Muscle of leg (tissue), 3 donors: ENCODE measurements at regions not wholly inside any gene's neighbourhood (a gene's known extent, or its start where the extent isn't known, plus 50 kb on each side); places are given as distances from the start of the nearest gene placed in this dataset.
A peak's percentile ranks its signal among the peaks of the same experiment; 100 is the strongest.

ENCODE experiments used
- DNase-seq: peaks from one replicate; pipeline ENCODE4 v3.0.0; 2013
- H3K27ac ChIP-seq: one replicate; pipeline ENCODE4 v1.5.1; 2013; ENCODE audit warnings: mild to moderate bottlenecking, low read length, control low read depth
- H3K27me3 ChIP-seq: one replicate; pipeline ENCODE4 v1.6.1; 2013; ENCODE audit warnings: low read length; ENCODE audit not compliant: control insufficient read depth, insufficient read depth
- H3K36me3 ChIP-seq: one replicate; pipeline ENCODE4 v1.6.1; 2013; ENCODE audit warnings: low read length; ENCODE audit not compliant: control insufficient read depth, insufficient read depth
- H3K4me1 ChIP-seq: one replicate; pipeline ENCODE4 v1.6.1; 2013; ENCODE audit warnings: low read length; ENCODE audit not compliant: control insufficient read depth, insufficient read depth
- H3K4me3 ChIP-seq: one replicate; pipeline ENCODE4 v1.5.1; 2013; ENCODE audit warnings: low read length, control low read depth
- H3K9me3 ChIP-seq: replicated peaks from 2 replicates; pipeline ENCODE4 v1.6.1; 2013; ENCODE audit warnings: low read depth, low read length; ENCODE audit not compliant: control insufficient read depth
- WGBS: methylation state at CpG from one replicate; pipeline ENCODE4 v1.1.5; 2013; ENCODE audit warnings: missing lambda C conversion rate; ENCODE audit not compliant: insufficient coverage; 5-methylcytosine and 5-hydroxymethylcytosine counted together

DNA sequence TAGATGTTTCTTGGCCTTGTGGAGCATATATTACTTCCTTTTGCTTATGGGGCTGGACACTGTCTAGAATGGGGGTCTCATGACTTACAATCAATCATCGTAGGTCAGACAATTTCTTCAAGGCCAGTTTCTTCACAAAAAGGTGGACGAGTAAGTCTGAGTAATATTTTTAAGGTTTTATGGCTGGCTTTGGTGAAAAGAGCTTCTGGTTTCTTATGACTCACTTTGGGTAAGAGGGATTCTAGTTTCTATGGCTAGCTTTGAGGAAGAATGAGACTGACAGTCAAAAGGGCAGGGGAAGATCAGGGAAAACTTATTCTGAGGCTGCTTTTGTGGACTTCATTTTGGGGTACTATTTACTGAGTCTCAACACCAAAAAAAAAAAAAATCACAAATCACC, 2067.2 kb upstream of the C9orf72 start:
- no peaks in the 10 kb centered on the region for H3K27me3 ChIP-seq
- WGBS: 100% methylated on average over 1 of the region's 2 CpGs
- DNase-seq: no peak

DNA sequence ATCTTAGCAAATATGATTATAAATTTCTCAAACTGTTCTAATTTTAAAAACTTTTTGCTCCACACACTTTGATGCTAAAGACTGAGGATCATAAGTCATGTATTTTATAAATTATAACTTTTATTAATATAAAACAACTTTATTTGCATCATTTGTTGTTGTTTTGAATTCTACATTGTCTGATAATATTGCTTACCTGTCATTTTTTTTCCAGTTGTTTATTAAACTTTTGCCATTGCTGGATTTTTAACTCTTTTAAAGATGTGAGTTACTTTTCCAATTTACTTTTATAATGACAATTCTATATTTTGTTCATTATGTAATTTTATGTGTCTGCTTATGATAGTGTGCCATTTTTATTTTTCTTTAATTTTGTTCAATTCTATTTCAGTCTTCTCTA, 2071.2 kb upstream of the C9orf72 start:
- H3K4me3 ChIP-seq: no peak overlapping the region
- no peak for DNase-seq
- H3K27ac ChIP-seq: no peak overlapping the region
- H3K9me3 ChIP-seq: no peaks in the 10 kb centered on the region
- no peaks in the 10 kb centered on the region for H3K27me3 ChIP-seq
- H3K36me3 ChIP-seq: no peaks in the 10 kb centered on the region
- no peaks in the 10 kb centered on the region for H3K4me1 ChIP-seq

More for the DNA sequence above, 2067.2 kb upstream of the C9orf72 start:
- H3K4me1 ChIP-seq: no peaks in the 10 kb centered on the region
- no peak overlapping the region for H3K4me3 ChIP-seq
- H3K27ac ChIP-seq: no peak overlapping the region
- no peaks in the 10 kb centered on the region for H3K36me3 ChIP-seq
- H3K9me3 ChIP-seq: no peaks in the 10 kb centered on the region

DNA sequence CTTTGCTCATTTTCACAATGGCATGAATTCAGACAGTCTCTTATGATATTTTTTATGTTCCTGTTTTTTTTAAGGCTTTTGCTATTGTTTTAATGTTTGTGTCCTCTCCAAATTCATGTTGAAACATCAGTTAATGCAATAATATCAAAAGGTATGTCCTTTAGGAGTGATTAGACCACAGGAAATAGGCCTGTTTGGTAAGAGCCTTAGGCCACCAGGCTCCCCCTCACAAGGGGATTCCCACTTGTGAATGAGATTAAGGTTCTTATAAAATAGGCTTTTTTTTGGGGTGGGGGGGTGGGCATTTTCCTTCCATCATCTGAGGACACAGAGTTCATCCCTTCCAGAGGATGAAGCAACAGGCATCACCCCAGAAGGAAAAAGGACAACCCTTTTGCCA, 2074.2 kb upstream of the C9orf72 start:
- Histone ChIP-seq H3K9me3 (no peaks in the 10 kb centered on the region), H3K27ac (no peak overlapping the region), H3K36me3 (no peaks in the 10 kb centered on the region), H3K4me3 (no peak overlapping the region), H3K4me1 (peaks cover 3% of the 10 kb centered on the region), H3K27me3 (no peaks in the 10 kb centered on the region)
- no peak for DNase-seq

DNA sequence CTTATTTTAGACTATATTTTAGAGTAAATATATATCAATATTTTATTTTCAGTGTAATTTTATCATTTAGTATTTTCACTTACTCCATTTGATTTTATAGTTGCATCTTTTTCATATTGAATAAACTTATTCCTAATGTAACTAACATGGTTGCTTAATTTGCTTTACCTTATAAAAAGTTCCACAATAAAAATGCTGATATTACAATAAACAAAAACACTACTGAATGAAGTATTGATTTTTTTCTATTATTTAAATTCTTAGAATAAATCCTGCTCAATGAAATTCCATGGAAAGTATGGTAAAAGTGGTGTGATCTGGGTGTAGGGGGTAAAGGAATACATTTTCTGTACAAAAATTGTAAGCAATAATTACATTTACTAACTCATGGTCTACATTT, 2074.9 kb upstream of the C9orf72 start:
- Histone ChIP-seq H3K4me3 (no peak overlapping the region), H3K27ac (no peak overlapping the region), H3K27me3 (no peaks in the 10 kb centered on the region), H3K9me3 (no peaks in the 10 kb centered on the region), H3K36me3 (no peaks in the 10 kb centered on the region), H3K4me1 (peaks cover 3% of the 10 kb centered on the region)
- no peak for DNase-seq

DNA sequence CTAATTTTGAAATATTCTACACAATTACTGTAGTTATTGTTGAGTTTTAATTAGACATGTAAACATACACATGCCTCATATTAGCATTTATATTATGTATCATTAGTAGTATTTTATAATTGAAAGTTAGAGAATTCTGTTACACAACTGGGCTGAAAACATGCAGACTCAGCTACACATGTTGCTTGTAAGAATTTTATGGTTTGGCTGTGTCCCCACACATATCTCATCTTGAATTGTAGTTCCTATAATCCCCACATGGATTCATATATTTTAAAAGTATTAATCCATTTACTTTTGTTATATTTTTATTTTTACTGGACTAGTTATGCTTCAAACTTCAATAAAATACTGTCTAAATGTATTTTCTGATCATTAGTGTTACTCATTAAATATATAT, 2075.3 kb upstream of the C9orf72 start:
- Histone ChIP-seq H3K4me1 (peaks cover 3% of the 10 kb centered on the region), H3K36me3 (no peaks in the 10 kb centered on the region), H3K27ac (no peak overlapping the region), H3K27me3 (no peaks in the 10 kb centered on the region), H3K4me3 (no peak overlapping the region), H3K9me3 (no peaks in the 10 kb centered on the region)
- DNase-seq: peak; percentile 84

DNA sequence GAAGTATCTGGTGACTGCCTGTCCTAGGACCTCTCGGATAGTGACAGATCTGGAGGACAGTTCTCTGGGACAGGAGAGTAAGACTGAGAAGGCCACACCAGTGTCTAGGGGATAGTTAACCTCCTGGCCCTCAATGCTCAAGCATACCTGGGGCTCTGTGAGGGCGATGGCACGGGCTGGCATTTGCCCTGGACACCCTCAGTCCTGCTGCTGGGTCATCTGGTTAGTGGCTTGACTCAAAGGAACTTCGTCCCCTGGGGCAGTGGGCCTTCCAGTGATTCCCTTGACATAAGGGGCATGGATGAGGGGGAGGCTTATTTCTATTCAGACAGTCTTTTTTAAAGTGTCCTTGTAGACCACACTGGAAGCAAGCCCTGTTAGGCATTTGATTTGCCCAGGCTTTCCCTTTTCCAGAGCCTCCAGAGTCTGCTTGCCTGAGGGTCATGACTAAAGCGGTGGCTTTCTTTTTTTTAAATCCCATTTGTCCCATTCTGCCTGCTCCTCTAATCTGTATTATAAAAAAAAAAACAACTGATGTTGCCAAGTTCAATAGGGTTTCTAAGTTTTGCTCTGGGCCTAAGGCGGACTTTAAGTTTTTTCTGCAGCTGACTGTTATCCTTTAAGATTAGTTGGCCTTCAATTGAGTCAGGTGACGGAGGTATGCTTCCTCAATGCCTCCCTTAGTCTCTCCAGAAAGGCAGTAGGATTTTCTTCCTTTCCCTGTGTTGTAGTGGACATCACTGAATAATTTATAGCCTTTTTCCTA, 2083.5 kb upstream of the C9orf72 start:
- H3K27ac ChIP-seq: no peak overlapping the region

DNA sequence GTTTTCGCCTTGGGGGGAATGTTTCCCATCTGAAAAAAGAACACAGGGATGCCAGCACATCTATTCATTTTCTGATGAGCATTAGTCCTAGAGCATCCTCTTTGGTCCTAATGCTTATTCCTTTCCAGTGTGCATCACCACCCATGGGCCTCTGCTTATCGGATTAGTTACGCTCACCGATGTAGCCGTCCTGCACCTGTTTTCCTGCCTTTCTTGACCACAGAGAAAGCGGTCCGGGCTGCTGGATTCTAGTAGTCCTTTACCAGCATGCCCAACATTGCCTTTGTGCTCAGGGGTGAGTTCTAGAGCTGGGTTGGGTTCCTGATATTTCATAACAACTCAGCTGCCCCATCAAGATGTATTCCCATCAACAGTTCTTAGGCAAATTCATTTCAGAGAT, 2084.5 kb upstream of the C9orf72 start:
- H3K4me3 ChIP-seq: no peak overlapping the region
- no peaks in the 10 kb centered on the region for H3K4me1 ChIP-seq
- no peaks in the 10 kb centered on the region for H3K27me3 ChIP-seq
- no peaks in the 10 kb centered on the region for H3K36me3 ChIP-seq
- 94% methylated on average over 3 of the region's 7 CpGs for WGBS
- no peak for DNase-seq
- H3K9me3 ChIP-seq: no peaks in the 10 kb centered on the region
- no peak overlapping the region for H3K27ac ChIP-seq

More for the DNA sequence above, 2083.5 kb upstream of the C9orf72 start:
- DNase-seq: no peak
- Histone ChIP-seq H3K27me3 (no peaks in the 10 kb centered on the region), H3K4me3 (no peak overlapping the region), H3K4me1 (no peaks in the 10 kb centered on the region), H3K36me3 (no peaks in the 10 kb centered on the region), H3K9me3 (no peaks in the 10 kb centered on the region)
- WGBS: 77% methylated on average over 4 of the region's 7 CpGs

DNA sequence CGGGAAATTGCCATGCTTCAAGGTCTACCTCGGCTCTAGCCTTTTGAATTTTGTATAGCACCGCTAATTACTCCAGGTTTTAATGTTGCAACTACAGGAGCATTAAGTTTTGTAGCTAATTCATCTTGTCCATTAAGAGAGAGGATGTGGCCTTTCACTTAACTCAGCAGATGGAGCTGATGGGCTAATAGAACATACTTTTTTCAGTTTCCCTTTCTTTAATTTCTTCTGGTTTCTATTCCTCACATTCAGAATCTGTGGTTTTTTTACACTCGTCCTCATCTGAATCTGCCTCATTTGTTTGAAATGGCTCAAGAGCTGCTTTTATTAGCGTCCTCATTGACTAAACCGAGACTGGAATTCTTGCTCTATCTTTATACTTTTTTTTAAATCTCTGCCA, 2085.7 kb upstream of the C9orf72 start:
- Histone ChIP-seq H3K9me3 (no peaks in the 10 kb centered on the region), H3K4me1 (no peaks in the 10 kb centered on the region), H3K27ac (no peak overlapping the region), H3K27me3 (no peaks in the 10 kb centered on the region), H3K4me3 (no peak overlapping the region), H3K36me3 (no peaks in the 10 kb centered on the region)
- DNase-seq: no peak
- WGBS: 73% methylated on average over 4 of the region's 6 CpGs

DNA sequence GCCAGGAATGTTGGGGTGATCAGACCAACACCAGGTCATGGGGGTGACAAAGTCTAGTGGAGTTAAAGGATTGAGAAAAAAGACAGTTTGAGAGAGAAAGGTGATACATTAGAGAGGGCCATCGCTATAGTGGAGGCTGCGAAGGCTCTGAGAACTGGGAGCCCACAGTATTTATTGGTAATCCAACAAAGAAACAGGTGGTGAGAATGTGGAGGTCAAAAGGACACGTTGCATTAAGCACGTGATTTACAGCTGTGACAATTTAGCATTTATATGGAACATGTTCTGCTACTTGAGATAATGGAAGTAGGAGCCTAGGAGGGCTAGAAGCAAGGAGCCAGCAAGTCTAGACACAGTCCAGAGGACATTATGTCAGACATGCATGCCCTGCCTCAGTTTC, 2086.5 kb upstream of the C9orf72 start:
- Histone ChIP-seq H3K4me1 (no peaks in the 10 kb centered on the region), H3K27me3 (no peaks in the 10 kb centered on the region), H3K4me3 (no peak overlapping the region), H3K9me3 (no peaks in the 10 kb centered on the region), H3K27ac (no peak overlapping the region), H3K36me3 (no peaks in the 10 kb centered on the region)
- no peak for DNase-seq
- 39% methylated on average over 4 of the region's 4 CpGs for WGBS

DNA sequence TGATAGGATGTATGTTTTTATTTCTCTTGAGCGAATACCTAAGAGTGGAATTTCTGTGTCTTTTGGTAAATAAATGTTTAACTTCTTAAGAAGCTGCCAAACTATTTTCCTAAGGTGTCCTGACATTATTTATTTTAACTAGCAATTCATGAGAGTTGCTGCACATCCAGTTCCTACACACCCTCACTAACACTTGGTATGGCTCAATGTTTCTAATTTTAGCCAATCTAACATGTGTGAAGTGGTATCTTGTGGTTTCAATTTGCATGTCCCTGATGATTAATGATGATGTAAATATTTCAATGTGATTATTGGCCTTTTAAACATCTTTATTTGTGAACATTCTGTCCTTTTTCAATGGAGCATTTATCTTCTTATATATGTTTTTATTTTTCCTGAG, 2095.5 kb upstream of the C9orf72 start:
- Histone ChIP-seq H3K9me3 (no peaks in the 10 kb centered on the region), H3K27ac (no peak overlapping the region), H3K27me3 (no peaks in the 10 kb centered on the region), H3K4me3 (no peak overlapping the region), H3K36me3 (no peaks in the 10 kb centered on the region), H3K4me1 (no peaks in the 10 kb centered on the region)
- no CpG with 5 or more reads among the region's 1 CpG for WGBS
- DNase-seq: peak; percentile 29

DNA sequence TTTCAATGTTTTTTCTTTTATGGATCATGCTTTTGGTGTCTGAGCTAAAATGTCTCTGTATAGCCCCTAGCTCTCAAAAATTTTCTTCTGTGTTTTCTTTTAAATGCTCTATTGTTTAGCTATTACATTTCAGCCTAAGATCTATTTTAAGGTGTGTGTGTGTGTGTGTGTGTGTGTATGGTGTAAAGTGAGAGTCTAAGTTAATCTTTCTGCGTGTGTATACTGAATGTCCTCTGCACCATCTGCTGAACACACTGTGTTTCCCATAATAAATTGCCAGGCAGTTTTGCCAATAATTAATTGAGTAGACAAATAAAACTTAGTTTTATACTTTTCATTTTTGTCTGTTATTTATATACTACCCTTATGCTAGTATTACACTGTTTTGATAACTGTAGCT, 2096.3 kb upstream of the C9orf72 start:
- H3K27ac ChIP-seq: no peak overlapping the region
- WGBS: no CpG with 5 or more reads among the region's 1 CpG
- no peaks in the 10 kb centered on the region for H3K36me3 ChIP-seq

More for the DNA sequence above, 2096.3 kb upstream of the C9orf72 start:
- H3K4me3 ChIP-seq: no peak overlapping the region
- no peaks in the 10 kb centered on the region for H3K4me1 ChIP-seq
- H3K9me3 ChIP-seq: no peaks in the 10 kb centered on the region
- H3K27me3 ChIP-seq: no peaks in the 10 kb centered on the region
- DNase-seq: no peak
